WTC11 (cell line): ENCODE measurements at regions not wholly inside any gene's neighbourhood (a gene's known extent, or its start where the extent isn't known, plus 50 kb on each side); places are given as distances from the start of the nearest gene placed in this dataset.

Experiments used
- ATAC-seq: fragments of 200-7000 bp; cut with Tn5 transposase; 2 replicates; pipeline ENCODE4 v1.10.0; 2021; ENCODE audit warnings: mild to moderate bottlenecking, moderate library complexity
- CTCF ChIA-PET: fragments of 300-600 bp; sonication (Branson Sonifier 250); formaldehyde crosslinking; loops from one replicate; lab custom pipeline; 2021; ENCODE audit warnings: antibody characterized with exemption; lab: Charles Lee
- POLR2A ChIA-PET: fragments of 350-600 bp; sonication (Branson Sonifier 250); formaldehyde crosslinking; loops from one replicate; lab custom pipeline; 2021; ENCODE audit warnings: antibody characterized with exemption; lab: Charles Lee
- DNase-seq: peaks from one replicate; pipeline ENCODE4 v3.0.0; 2021; ENCODE audit warnings: low spot score
- H3K27ac Mint-ChIP-seq: 2 replicates; pipeline ENCODE4 v1.8.0; 2021; ENCODE audit warnings: mixed read lengths
- H3K27me3 Mint-ChIP-seq: 2 replicates; pipeline ENCODE4 v1.8.0; 2021; ENCODE audit warnings: low read depth, mild to moderate bottlenecking, moderate library complexity, mixed read lengths
- H3K36me3 Mint-ChIP-seq: 2 replicates; pipeline ENCODE4 v1.8.0; 2021; ENCODE audit warnings: mixed read lengths
- H3K4me1 Mint-ChIP-seq: 2 replicates; pipeline ENCODE4 v1.8.0; 2022; ENCODE audit warnings: mixed read lengths
- H3K4me3 Mint-ChIP-seq: 2 replicates; pipeline ENCODE4 v1.8.0; 2021; ENCODE audit warnings: mild to moderate bottlenecking, moderate library complexity, mixed read lengths
- H3K9me3 Mint-ChIP-seq: 2 replicates; pipeline ENCODE4 v1.8.0; 2021; ENCODE audit warnings: mixed read lengths
- ELF4 ChIP-seq: sonication (generic); formaldehyde crosslinking; IDR thresholded peaks from 2 replicates; pipeline ENCODE4 v1.8.1; 2022; ENCODE audit warnings: low read depth, mild to moderate bottlenecking, moderate library complexity, missing genetic modification reagents
- ETV6 ChIP-seq: sonication (generic); formaldehyde crosslinking; IDR thresholded peaks from 2 replicates; pipeline ENCODE4 v1.8.1; 2022; ENCODE audit warnings: mild to moderate bottlenecking, missing genetic modification reagents
- GABPB1 ChIP-seq: sonication (generic); formaldehyde crosslinking; IDR thresholded peaks from 2 replicates; pipeline ENCODE4 v1.8.1; 2023; ENCODE audit warnings: mild to moderate bottlenecking, missing genetic modification reagents
- HMGA2 ChIP-seq: fragments of 250-450 bp; sonication (Bioruptor Pico); IDR thresholded peaks from 2 replicates; pipeline ENCODE4 v1.4.0; 2021; ENCODE audit warnings: mild to moderate bottlenecking, moderate library complexity
- MYBL2 ChIP-seq: sonication (generic); formaldehyde crosslinking; IDR thresholded peaks from 2 replicates; pipeline ENCODE4 v1.8.1; 2023; ENCODE audit warnings: mild to moderate bottlenecking, moderate library complexity, missing genetic modification reagents
- TCF7 ChIP-seq: sonication (generic); formaldehyde crosslinking; IDR thresholded peaks from 2 replicates; pipeline ENCODE4 v1.8.0; 2022; ENCODE audit warnings: mild to moderate bottlenecking, low read depth, missing genetic modification reagents, moderate library complexity
- TEAD1 ChIP-seq: sonication (generic); formaldehyde crosslinking; IDR thresholded peaks from 2 replicates; pipeline ENCODE4 v1.8.0; 2022; ENCODE audit warnings: mild to moderate bottlenecking, missing genetic modification reagents
- TF ChIP-seq, protein P1 (sequence below): sonication (generic); formaldehyde crosslinking; IDR thresholded peaks from 2 replicates; pipeline ENCODE4 v1.8.0; 2022; ENCODE audit warnings: missing genetic modification reagents
- TF ChIP-seq, protein P2 (sequence below): sonication (generic); formaldehyde crosslinking; IDR thresholded peaks from 2 replicates; pipeline ENCODE4 v1.8.1; 2023; ENCODE audit warnings: mild to moderate bottlenecking, missing genetic modification reagents, borderline replicate concordance
- TF ChIP-seq, protein P3 (sequence below): fragments of 250-450 bp; sonication (Bioruptor Pico); IDR thresholded peaks from 2 replicates; pipeline ENCODE4 v1.8.0; 2021; ENCODE audit warnings: mild to moderate bottlenecking
- TF ChIP-seq, protein P4 (sequence below): sonication (generic); formaldehyde crosslinking; IDR thresholded peaks from 2 replicates; pipeline ENCODE4 v1.8.0; 2022; ENCODE audit warnings: mild to moderate bottlenecking, missing genetic modification reagents
- TF ChIP-seq, protein P5 (sequence below): sonication (generic); formaldehyde crosslinking; IDR thresholded peaks from 2 replicates; pipeline ENCODE4 v1.8.1; 2023; ENCODE audit warnings: mild to moderate bottlenecking, missing genetic modification reagents, moderate library complexity
- TF ChIP-seq, protein P6 (sequence below): sonication (generic); formaldehyde crosslinking; IDR thresholded peaks from 2 replicates; pipeline ENCODE4 v1.8.1; 2023; ENCODE audit warnings: mild to moderate bottlenecking, missing genetic modification reagents
- TF ChIP-seq, protein P7 (sequence below): fragments of 250-450 bp; sonication (Bioruptor Pico); IDR thresholded peaks from 2 replicates; pipeline ENCODE4 v1.9.0; 2021; ENCODE audit warnings: moderate library complexity, mild to moderate bottlenecking, inconsistent platforms, borderline replicate concordance

DNA sequence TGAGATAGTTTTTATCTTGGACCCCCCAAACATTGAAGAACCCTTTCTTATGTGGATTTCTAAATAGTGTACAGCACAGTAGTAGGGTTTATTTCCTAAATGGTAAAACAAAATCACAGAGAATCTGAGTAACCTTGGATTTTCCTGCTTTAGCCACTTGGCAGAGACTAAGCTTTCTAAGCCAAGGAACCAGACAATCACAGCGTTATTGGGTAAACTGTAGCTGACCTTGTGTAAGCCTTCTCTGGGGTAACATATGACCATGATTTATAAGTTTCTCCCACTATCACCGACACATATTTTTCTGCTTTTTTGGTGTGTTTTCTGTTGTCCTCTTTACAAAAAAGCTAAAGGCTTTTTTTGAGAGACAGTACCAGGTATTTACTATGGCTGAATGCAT, 136.3 kb upstream of the PZP start (continued):
- TF ChIP-seq, protein P1, sequence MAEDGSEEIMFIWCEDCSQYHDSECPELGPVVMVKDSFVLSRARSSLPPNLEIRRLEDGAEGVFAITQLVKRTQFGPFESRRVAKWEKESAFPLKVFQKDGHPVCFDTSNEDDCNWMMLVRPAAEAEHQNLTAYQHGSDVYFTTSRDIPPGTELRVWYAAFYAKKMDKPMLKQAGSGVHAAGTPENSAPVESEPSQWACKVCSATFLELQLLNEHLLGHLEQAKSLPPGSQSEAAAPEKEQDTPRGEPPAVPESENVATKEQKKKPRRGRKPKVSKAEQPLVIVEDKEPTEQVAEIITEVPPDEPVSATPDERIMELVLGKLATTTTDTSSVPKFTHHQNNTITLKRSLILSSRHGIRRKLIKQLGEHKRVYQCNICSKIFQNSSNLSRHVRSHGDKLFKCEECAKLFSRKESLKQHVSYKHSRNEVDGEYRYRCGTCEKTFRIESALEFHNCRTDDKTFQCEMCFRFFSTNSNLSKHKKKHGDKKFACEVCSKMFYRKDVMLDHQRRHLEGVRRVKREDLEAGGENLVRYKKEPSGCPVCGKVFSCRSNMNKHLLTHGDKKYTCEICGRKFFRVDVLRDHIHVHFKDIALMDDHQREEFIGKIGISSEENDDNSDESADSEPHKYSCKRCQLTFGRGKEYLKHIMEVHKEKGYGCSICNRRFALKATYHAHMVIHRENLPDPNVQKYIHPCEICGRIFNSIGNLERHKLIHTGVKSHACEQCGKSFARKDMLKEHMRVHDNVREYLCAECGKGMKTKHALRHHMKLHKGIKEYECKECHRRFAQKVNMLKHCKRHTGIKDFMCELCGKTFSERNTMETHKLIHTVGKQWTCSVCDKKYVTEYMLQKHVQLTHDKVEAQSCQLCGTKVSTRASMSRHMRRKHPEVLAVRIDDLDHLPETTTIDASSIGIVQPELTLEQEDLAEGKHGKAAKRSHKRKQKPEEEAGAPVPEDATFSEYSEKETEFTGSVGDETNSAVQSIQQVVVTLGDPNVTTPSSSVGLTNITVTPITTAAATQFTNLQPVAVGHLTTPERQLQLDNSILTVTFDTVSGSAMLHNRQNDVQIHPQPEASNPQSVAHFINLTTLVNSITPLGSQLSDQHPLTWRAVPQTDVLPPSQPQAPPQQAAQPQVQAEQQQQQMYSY (CRISPR knock-in tag): no peak
- TF ChIP-seq TEAD1: no peak
- no peak for TF ChIP-seq HMGA2 (CRISPR knock-in tag)
- TF ChIP-seq TCF7: no peak
- TF ChIP-seq GABPB1 (CRISPR knock-in tag): no peak
- TF ChIP-seq MYBL2 (CRISPR knock-in tag): no peak
- TF ChIP-seq ELF4 (CRISPR knock-in tag): no peak
- TF ChIP-seq, protein P2, sequence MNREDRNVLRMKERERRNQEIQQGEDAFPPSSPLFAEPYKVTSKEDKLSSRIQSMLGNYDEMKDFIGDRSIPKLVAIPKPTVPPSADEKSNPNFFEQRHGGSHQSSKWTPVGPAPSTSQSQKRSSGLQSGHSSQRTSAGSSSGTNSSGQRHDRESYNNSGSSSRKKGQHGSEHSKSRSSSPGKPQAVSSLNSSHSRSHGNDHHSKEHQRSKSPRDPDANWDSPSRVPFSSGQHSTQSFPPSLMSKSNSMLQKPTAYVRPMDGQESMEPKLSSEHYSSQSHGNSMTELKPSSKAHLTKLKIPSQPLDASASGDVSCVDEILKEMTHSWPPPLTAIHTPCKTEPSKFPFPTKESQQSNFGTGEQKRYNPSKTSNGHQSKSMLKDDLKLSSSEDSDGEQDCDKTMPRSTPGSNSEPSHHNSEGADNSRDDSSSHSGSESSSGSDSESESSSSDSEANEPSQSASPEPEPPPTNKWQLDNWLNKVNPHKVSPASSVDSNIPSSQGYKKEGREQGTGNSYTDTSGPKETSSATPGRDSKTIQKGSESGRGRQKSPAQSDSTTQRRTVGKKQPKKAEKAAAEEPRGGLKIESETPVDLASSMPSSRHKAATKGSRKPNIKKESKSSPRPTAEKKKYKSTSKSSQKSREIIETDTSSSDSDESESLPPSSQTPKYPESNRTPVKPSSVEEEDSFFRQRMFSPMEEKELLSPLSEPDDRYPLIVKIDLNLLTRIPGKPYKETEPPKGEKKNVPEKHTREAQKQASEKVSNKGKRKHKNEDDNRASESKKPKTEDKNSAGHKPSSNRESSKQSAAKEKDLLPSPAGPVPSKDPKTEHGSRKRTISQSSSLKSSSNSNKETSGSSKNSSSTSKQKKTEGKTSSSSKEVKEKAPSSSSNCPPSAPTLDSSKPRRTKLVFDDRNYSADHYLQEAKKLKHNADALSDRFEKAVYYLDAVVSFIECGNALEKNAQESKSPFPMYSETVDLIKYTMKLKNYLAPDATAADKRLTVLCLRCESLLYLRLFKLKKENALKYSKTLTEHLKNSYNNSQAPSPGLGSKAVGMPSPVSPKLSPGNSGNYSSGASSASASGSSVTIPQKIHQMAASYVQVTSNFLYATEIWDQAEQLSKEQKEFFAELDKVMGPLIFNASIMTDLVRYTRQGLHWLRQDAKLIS (CRISPR knock-in tag): no peak
- TF ChIP-seq, protein P3, sequence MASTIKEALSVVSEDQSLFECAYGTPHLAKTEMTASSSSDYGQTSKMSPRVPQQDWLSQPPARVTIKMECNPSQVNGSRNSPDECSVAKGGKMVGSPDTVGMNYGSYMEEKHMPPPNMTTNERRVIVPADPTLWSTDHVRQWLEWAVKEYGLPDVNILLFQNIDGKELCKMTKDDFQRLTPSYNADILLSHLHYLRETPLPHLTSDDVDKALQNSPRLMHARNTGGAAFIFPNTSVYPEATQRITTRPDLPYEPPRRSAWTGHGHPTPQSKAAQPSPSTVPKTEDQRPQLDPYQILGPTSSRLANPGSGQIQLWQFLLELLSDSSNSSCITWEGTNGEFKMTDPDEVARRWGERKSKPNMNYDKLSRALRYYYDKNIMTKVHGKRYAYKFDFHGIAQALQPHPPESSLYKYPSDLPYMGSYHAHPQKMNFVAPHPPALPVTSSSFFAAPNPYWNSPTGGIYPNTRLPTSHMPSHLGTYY (CRISPR knock-in tag): no peak

DNA sequence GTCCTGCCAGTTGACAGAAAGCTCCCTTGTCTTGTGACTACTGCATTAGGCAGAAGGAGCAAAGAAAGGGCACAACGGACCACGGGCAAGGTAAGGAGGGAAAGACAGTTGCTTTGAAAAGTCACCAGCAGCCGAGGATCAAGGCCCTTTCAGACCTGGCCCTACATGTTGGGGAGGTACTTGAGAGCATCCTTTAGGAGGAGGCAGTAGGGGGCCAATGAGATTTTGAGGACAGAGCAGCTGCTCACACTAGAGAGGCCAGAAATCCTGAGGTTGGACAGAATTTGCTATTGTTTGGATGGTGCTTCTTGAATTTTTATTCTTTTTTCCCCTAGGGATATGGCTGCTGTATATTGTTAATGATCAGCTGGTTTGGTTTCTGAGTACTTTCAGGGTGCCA, 135.5 kb upstream of the PZP start:
- Mint-ChIP-seq H3K27ac (no peak overlapping the region), H3K4me1 (peaks cover 9% of the 10 kb centered on the region; the same call in 1 of the 2 replicates)
- CTCF ChIA-PET: interaction anchor here (0.8 to 1.8 kb wide), 2 partner anchors 12 to 35 kb away, joined by 4 to 5 read pairs; no protein-coding TSS in a partner anchor

More for the DNA sequence above, 135.5 kb upstream of the PZP start:
- ATAC-seq (no peak), DNase-seq (no peak)
- TF ChIP-seq ETV6 (CRISPR knock-in tag): no peak
- TF ChIP-seq, protein P4, sequence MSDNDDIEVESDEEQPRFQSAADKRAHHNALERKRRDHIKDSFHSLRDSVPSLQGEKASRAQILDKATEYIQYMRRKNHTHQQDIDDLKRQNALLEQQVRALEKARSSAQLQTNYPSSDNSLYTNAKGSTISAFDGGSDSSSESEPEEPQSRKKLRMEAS (CRISPR knock-in tag): no peak
- TF ChIP-seq, protein P5, sequence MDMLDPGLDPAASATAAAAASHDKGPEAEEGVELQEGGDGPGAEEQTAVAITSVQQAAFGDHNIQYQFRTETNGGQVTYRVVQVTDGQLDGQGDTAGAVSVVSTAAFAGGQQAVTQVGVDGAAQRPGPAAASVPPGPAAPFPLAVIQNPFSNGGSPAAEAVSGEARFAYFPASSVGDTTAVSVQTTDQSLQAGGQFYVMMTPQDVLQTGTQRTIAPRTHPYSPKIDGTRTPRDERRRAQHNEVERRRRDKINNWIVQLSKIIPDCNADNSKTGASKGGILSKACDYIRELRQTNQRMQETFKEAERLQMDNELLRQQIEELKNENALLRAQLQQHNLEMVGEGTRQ (CRISPR knock-in tag): no peak
- TF ChIP-seq, protein P6, sequence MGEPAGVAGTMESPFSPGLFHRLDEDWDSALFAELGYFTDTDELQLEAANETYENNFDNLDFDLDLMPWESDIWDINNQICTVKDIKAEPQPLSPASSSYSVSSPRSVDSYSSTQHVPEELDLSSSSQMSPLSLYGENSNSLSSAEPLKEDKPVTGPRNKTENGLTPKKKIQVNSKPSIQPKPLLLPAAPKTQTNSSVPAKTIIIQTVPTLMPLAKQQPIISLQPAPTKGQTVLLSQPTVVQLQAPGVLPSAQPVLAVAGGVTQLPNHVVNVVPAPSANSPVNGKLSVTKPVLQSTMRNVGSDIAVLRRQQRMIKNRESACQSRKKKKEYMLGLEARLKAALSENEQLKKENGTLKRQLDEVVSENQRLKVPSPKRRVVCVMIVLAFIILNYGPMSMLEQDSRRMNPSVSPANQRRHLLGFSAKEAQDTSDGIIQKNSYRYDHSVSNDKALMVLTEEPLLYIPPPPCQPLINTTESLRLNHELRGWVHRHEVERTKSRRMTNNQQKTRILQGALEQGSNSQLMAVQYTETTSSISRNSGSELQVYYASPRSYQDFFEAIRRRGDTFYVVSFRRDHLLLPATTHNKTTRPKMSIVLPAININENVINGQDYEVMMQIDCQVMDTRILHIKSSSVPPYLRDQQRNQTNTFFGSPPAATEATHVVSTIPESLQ: no peak
- TF ChIP-seq, protein P7, sequence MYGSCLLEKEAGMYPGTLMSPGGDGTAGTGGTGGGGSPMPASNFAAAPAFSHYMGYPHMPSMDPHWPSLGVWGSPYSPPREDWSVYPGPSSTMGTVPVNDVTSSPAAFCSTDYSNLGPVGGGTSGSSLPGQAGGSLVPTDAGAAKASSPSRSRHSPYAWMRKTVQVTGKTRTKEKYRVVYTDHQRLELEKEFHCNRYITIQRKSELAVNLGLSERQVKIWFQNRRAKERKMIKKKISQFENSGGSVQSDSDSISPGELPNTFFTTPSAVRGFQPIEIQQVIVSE: no peak
- no peak for TF ChIP-seq TEAD1
- H3K4me3 Mint-ChIP-seq: no peak overlapping the region
- H3K27me3 Mint-ChIP-seq: no peaks in the 10 kb centered on the region; the same call in 1 of the 2 replicates
- H3K36me3 Mint-ChIP-seq: 0 out of 2 replicates have a peak, but pooled peaks cover 10% of the 10 kb centered on the region
- H3K9me3 Mint-ChIP-seq: peaks cover 6% of the 10 kb centered on the region; the same call in 1 of the 2 replicates
- POLR2A ChIA-PET: no interaction called here
